GM12874 (cell line): ENCODE measurements at regions not wholly inside any gene's neighbourhood (a gene's known extent, or its start where the extent isn't known, plus 50 kb on each side); places are given as distances from the start of the nearest gene placed in this dataset.

Experiments
- TF ChIP-seq, protein P1 (sequence below): IDR thresholded peaks from 2 replicates; pipeline ENCODE4 v1.5.1; 2011; ENCODE audit warnings: low read depth, mild to moderate bottlenecking, control low read depth, low read length, moderate library complexity; ENCODE audit not compliant: insufficient read depth

- TF ChIP-seq, protein P1, sequence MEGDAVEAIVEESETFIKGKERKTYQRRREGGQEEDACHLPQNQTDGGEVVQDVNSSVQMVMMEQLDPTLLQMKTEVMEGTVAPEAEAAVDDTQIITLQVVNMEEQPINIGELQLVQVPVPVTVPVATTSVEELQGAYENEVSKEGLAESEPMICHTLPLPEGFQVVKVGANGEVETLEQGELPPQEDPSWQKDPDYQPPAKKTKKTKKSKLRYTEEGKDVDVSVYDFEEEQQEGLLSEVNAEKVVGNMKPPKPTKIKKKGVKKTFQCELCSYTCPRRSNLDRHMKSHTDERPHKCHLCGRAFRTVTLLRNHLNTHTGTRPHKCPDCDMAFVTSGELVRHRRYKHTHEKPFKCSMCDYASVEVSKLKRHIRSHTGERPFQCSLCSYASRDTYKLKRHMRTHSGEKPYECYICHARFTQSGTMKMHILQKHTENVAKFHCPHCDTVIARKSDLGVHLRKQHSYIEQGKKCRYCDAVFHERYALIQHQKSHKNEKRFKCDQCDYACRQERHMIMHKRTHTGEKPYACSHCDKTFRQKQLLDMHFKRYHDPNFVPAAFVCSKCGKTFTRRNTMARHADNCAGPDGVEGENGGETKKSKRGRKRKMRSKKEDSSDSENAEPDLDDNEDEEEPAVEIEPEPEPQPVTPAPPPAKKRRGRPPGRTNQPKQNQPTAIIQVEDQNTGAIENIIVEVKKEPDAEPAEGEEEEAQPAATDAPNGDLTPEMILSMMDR = no peak
These were observed 160.1 kb upstream of the PLAAT1 start for GRCh38 chr3:193080821-193081365.

GRCh38 chr3:193085655-193086054 is 155.4 kb upstream of the PLAAT1 start:
- TF ChIP-seq, protein P1 = no peak

DNA sequence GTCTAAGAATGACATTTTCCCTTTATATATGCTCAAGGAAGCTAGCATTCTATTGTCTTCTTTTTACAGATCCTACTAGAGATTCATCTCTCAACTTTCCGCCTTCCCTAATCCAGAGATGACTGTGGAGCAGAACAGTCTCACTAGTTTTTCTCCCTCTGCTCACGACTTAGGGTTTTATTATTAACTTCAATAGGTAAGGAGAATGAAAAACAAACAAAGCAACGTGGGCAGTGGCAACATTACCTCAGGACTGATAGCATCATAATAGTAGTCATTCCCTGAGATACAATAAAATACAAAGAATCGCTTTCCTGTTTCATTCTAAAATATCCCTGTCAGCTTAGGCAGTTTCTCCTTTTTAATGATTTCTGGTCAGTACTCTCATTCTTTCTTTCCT is 154.3 kb upstream of the PLAAT1 start:
- TF ChIP-seq, protein P1 = no peak

GRCh38 chr3:193087336-193087735 is 153.7 kb upstream of the PLAAT1 start:
- TF ChIP-seq, protein P1 = no peak

GRCh38 chr3:193095366-193095765 is 145.7 kb upstream of the PLAAT1 start:
- TF ChIP-seq, protein P1 = no peak

DNA sequence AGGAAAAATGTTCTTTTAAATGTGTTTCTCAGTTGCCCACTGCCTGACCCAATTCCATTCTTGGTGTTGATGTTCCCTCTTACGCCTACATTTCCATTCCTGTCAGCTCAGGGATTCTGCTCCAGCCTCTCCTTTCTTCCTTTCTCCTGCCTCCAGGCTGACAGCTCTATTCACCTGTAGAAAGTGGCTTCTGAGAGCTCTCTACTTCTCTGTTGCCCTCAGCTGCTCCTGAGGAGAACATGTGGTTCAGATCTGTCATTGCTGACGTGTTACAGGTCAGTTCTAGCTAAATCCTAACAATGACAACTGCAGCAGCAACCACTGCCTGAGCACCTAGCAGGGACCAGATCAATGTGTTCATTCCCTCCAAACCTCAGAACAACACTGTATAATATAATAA is 144.9 kb upstream of the PLAAT1 start:
- TF ChIP-seq, protein P1 = no peak

DNA sequence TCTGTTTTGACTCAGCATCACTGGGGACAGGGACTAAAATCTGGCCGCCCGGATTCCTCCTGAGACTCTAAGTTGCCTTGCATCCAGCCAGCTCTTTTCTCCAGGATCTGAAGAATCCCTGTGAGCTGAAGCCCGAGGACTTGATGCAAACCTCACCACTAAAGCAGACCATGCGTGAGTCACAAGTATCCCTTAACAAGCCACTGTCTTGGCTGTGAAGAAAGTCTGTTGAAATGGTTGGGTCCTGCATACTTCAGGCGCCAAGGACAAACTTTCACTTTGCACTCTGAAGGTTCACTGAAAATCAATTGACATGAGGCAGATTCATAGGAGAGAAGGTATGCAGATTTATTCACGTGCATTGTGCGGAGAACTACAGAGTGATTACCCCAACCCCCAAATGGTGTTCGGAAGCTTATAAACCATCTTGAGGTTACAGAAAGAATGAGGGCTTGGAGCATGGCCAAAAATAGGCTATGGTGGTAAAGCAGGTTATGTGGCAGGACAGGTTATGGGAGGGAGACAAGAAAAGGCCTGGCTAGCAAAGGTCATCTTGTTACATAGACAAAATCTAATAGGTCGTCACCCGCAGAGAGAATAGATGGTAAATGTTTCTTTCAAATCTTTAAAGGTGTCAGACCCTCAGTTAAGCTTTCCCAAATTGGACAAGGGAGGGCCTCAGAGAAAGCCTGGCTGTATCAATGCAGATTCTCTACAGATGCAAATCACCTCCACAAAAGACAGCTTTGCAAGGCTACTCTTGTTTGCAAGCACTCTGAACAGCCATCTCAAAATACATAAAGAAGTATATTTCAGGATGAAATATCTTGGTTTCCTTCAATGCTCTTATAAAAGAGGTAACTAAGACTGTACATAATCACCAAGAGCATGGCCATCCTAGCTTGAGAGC is 126.3 kb upstream of the PLAAT1 start:
- TF ChIP-seq, protein P1 = no peak
